NCI-H748 (cell line): ENCODE measurements at regions not wholly inside any gene's neighbourhood (a gene's known extent, or its start where the extent isn't known, plus 50 kb on each side); places are given as distances from the start of the nearest gene placed in this dataset.

Experiments used
- DNase-seq: peaks from one replicate; lab custom pipeline; 2025; ENCODE audit not compliant: unreplicated experiment; lab: John Stamatoyannopoulos, UW

DNA sequence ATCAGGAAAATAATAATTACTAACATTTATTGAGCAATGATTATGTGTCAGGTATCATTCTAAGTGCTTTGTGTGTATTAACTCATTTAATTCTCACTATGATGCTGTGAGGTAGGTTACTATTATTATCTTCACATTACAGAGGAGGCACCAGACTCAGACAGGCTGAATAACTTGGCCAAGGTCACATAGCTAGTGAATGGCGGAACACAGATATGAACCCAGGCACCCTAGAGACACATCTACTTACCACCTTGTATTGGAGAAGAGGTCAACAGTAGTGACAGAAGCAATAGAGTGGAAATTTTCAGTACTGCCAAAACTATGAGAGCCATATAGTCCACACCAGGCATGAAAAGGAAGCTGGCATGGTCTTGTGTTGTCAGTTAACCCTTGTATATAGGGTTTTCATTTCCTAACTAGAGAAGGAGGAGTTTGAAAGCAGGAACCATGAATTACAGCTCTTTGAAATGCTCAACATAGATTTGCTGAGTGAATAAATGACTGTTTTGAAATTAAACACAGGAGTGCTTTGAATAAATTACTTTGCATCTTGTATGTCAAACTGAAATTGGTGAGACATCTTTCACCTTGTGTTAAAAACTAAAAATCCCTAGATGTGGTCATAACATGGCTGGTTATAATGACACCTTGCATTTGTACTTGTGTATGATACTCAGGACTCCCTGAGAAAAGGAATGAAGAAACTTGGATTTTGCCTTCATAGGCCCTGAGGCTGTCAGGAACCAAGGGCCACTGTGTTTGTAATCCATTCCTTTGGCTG, 71.8 kb downstream of the RTL9 start:
- no peak for DNase-seq

DNA sequence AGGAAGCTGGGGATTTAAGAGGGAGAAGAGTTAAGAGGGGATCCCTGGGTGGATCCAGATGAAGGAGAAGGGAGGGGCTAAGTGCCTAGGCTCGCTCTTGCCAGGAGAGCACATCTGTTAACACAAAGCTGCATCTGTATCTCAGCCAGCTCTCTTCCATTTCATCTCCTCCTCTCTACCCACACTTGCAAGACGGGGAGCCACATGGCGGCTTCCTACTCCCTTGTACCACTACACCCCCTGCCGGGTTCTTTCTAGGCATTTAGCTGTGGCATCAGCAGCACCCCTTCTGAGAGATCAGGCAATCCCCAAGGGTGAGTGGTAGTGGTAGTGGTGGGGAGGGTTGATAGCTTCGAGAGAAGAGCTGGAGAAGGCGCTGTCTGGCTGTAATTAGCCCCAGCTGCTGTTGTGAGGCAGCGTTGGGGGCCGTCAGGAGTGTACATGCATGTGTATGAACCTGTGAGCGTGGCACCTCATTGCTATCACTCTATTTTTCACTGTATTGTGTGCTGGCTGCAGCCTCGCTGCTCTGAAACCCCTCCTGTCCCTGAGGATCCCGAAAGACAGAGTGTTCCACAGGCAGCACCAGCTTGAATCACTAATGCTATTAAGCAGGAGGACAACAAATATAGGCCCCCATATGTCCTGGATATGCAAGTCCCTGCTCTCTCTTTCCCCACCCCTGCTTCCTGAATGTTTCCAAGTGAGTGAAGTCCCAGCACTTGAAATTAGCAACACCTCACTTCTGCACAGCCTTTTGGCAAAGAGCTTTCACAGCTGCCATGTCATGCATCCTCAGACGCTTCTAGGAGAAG, 73.7 kb downstream of the RTL9 start:
- DNase-seq = no peak

DNA sequence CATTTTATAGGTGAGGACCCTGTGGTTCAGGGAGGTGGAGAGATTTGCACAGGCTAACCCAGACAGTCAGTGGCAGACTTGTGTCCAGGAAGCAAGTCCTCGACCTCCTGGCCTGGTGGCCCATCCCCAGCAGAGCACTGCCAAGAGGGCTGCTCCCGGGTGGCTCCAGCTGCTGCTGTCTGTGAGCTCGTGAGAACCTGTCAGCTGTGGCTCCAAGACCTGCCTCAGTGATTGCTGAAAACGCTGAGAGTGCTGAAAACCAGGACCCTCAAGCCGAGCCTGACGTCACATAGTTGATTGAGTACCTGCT, 74.2 kb downstream of the RTL9 start:
- no peak for DNase-seq

DNA sequence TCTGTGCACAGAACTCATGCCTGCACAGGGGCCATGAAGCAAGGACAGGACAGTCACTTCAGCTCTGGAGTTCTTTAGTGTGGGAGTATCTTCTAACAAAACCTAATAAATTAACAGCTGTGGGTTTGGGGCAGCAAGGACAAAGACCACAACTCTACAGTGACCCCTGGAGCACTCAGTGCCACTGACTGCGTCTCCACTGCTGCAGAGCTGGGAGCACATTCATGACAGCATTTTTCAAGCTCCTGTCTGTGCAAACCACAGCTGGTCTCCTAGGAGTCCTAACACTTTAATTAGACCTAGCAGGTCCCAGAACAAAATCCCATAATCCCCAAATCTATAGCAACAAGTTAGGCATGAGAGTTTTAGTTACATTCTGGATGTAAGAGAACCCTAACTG, 76.5 kb downstream of the RTL9 start:
- no peak for DNase-seq

DNA sequence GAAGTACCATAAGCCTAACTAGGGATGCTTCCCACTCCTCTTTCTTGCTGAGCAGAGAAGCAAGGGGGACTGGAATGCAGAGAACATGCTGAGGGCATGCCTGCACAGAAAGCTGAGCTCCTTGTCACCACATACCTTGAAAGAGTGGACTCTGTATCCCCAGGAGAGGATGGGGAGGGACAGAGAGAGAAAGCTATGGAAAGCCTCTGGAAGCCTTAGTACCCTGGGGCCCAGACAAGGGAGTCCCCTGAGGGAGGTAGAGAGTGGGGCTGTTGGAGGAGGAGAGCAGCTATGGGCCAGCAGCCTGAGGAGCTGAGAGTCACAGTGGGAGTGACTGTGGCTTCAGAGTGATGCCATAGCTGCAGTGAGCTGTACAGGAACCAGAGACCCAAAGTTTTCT, 77.9 kb downstream of the RTL9 start:
- DNase-seq = no peak

DNA sequence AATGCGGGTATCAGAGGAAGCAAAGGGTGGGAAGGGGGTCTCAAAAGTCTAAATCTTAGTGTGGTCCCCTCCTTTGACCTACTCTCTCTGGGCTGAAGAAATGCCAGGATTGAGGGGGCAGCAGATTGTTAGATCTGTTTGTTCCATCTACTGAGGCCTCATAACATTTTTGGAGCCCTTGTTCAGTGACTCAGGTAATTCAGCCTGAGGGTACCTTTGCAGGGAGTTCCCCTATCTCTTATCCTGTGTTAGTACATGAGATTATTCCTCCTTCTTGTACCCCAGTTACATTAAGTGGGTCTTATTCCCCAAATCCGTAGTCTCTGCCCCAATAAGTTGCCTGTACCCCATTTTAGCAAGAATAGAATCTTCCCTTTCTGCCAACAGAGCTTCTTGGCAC, 79.0 kb downstream of the RTL9 start:
- DNase-seq = no peak

DNA sequence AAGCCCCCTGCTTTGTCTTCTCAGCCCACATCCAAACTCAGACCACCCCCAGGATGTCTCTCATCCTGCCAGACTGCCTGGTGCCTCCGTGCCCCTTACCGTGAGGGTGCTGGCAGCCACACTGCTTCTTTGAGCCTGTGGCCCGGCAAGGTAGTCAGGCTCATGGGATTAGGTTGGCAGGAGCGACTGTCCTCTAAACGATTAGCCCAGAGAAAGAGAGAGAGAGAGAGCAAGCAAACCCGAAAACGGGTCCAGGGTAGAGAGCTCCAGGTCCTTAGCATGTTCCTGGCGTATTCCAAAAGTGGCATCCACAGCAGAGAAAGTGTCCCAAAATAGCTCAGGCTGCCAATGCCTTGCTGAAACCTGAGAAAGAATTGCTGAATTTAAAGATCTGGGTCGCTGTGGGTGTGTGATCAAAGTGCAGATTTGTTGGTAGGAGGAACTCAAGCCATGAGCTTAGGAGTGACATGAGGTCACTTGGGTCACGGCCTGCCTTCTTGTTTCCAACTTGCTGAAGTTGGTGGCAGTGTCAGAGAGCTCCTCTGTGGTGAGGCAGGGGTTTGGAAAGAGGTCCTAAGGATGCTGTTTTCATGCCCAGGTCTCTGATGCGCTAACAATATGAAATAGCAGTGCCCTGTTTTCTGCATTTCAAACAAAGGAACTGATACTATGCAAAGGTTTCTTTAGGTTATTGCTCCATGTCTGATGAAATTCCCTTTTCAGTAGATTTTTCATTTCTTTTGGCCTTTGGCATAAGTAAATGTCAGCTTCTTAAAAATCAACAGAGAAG, 81.6 kb downstream of the RTL9 start:
- no peak for DNase-seq

DNA sequence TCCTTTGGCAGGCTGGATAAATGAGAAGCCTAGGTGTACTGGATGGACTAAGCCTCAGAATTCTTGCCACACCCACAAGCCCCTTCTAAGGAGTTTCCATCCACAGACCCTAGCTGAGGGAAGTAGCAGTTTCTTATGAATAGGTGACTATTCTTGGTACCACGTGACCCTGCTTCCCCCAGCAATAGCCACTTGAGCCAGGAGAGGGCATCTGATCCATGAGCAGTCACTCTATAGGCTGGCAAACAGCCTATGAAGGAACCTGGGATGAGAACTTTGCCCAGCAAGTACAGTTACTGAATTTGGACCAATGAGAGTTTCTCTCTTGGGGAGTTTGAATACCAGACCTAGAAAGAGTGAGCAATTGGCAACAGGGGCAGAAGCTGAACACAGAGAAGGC, 84.0 kb downstream of the RTL9 start:
- DNase-seq = peak; percentile 27

DNA sequence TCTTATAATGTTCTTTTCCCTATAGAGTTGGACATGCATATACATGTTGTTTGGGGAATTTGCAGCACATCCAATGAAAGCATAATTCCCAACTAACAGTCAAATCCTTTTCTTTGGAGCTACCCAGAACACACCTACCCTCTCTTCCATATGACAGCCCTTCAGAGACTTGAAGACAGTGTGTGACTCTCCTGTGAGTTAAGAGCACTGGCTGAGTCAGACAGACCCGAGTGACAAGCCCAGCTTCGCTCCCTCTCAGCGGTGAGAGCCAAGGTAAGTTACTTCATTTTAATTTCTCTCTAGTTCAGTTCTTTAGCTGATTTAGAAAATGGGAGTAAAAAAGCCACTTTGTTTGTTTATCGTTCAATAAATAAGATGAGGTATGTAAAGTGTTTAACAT, 86.3 kb downstream of the RTL9 start:
- no peak for DNase-seq

DNA sequence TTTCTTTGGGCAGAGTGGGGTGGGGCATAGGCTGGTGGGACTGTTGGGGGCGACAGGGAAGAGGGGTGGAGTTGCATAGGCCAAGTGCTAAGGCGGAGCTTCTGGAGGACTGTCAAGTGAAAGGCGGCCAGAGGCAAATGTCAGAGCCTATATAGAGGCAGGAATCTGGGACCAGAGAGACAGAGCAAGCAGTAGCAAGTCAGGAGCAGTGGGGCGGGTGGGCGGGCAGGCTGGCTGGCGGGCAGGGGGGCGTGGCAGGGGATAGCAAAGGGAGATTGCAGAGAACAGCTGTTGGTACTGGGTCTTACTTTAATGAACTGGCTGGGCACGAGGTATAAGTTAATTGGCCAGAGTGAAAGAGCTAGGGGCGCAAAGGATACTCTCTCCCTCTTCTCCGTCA, 89.8 kb downstream of the RTL9 start:
- no peak for DNase-seq

DNA sequence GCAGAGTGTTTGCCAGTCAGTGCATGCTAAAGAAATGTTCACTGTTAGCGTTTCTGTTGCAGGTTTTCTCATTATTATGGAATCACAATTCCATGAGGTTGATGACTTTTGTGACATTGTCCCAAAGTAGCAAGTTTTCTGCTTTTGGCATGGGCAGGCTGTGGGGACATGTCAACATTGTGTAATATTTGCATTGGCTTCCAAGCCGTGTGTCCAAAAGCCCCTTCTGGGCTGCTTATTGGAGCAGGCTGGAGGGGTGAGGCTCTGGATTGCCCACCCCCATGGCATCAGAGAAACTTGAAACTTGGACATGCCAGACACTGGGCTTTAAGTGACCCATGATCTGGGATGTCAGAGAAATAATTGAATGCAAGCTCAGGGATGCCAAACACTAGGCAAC, 90.7 kb downstream of the RTL9 start:
- no peak for DNase-seq

DNA sequence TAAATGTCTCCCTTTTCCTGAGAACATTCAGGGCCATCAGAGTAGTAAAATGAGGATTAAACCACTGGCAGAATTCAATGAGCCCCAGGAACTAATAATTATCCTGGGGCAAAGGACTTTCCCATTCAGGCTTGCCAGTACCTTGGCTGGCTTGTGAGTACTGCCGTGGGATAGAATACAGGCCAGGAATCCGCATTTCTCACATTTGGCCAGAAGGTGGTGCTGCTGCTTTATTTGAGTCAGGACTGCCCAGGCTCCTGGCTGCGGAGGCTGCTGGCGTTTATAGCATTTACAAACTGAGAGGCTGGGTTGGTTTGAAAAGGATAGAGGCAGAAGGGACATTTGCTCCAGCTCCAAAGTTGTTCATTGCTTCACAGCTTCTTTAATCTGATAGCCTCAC, 91.4 kb downstream of the RTL9 start:
- peak; percentile 71 for DNase-seq

DNA sequence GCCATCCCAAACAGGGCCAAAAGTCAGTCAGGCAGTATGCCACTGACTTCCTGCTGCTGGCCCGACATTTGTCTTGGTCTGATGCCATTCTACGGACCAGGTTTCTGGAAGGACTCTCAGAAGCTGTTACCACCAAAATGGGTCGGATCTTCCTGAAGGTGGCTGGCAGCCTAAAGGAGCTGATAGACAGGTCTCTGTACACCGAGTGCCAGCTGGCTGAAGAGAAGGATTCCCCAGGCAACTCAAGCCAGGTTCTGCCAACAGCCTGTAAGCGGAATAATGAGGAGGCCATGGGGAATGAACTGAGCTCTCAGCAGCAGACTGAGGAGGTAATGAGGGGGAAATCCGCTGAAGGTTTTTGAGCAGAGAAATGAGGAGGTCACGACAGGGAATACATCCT, 95.7 kb downstream of the RTL9 start:
- no peak for DNase-seq

DNA sequence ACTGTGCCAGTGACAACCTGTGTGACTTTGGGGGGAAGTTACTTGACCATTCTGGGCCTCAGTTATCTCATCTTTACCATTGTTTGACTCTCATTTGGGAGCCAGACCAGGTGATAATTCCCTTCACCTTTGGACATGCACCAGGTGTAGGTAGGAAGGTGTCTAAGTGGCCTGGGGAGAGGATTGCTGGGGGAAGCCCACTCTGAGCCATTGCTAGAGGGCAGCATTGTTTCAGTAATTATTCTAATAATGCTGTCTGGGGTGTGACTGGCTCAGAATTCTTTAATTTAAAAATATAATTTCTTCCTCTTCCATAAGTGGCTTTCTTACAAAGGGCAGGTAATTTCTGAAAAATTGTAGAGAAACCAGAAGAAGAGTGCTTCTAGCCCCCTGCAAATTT, 104.3 kb downstream of the RTL9 start:
- peak; percentile 3 for DNase-seq

DNA sequence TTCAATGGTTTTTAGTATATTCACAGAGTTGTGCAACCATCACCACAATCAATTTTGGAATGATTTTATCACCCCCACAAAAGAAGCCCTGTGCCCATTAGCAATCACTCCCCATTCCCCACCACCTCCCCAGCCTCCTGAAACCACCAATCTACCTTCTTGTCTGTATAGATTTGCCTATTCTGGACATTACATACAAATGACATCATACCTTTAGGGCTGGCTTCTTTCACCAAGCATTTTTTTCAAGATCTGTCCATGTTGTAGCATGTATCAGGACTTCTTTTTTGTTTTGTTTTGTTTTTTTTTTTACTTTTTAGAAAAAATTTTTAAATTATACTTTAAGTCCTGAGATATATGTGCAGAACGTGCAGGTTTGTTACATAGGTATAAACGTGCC, 108.1 kb downstream of the RTL9 start:
- DNase-seq = no peak

DNA sequence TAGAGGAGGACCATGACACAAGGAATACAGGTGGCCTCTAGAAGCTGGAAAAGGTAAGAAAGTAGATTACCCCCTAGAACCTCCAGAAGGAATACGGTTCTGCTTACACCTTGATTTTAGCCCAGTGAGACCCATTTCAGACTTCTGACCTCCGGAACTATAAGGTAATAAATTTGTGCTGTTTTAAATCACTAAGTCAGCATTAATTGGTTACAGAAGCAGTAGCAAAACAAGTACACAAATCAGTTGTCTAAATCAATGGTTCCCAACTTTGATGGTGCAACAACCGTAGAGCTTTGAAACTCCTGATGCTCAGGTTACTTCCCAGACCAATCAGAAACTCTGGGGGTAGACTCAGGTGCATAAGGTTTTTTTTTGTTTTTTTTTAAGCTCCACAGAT, 113.6 kb downstream of the RTL9 start:
- no peak for DNase-seq

DNA sequence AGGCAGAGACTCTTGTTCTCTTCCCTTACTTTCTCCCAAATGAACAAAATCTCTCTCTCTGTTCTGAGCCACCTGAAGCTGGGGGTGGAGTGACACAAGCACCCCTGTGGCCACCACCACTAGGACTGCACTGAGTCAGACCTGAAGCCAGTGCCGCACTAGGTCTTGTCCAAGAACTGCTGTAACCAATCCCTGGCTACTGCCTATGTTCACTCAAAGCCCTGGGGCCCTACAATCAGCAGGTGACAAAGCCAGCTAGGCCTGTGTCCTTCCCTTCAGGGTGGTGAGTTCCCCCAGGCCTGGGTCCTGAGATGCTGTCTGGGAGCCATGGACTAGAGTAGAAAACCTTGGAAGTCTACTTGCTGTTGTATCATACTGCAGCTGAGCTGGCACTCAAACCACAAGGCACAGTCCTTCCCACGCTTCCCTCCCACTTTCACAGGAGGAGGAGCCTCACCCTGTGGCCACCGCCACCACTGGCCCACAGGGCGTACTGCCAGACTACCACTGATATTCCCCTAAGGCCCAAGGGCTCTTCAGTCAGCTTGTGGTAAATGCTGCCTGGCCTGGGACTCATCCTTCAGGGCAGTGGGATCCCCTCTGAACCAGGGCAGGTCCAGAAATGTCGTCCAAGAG, 119.1 kb downstream of the RTL9 start:
- no peak for DNase-seq

DNA sequence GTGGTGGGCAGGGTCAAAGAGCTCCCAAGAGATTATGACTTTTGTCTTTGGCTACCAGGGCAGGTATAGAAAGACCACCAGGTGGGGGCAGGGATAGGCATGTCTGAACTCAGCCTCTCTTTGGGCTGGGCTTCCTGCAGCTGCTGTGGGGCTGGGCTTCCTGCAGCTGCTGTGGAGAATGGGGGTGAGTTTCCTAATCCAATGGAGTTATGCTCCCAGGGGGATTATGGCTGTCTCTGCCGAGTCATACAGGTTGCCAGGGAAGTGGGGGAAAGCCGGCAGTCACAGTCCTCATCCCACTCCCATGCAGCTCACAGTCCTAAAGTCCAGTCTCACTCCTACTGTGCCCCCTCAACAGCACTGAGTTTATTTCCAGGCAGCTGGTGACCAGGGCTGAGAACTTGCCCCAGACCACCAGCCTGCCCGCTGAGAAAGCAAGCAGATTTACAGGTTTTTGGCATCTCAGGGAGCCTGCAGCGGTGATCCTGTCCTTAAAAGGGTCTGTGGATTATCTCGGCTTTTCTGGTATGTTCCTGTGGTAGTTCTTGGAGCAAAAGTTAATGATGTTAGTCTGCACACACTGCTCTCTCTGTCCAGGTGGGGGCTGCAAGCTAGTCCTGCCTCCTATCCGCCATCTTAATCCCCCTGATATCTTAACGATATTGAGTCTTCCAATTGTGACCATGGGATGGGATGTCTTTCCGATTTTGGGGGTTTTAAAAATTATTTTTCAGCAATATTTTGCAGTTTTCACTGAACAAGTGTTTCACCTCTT, 133.4 kb downstream of the RTL9 start:
- DNase-seq = peak; percentile 84

DNA sequence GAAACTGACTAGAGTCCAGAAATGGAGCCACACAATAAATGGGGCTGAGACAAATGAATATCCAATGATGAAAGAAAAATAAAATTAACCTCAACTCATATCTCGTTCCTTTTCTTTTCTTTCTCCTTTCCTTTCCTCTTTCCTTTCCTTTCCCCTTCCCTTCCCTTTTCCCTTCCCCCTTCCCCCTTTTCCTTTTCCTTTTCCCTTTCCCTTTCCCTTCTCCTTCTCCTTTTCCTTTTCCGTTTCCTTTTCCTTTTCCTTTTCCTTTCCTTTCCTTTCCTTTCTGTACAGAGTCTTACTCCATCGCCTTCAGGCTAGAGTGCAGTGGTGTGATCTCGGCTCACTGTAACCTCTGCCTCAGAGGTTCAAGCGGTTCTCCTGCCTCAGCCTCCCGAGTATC, 146.3 kb downstream of the RTL9 start:
- no peak for DNase-seq

DNA sequence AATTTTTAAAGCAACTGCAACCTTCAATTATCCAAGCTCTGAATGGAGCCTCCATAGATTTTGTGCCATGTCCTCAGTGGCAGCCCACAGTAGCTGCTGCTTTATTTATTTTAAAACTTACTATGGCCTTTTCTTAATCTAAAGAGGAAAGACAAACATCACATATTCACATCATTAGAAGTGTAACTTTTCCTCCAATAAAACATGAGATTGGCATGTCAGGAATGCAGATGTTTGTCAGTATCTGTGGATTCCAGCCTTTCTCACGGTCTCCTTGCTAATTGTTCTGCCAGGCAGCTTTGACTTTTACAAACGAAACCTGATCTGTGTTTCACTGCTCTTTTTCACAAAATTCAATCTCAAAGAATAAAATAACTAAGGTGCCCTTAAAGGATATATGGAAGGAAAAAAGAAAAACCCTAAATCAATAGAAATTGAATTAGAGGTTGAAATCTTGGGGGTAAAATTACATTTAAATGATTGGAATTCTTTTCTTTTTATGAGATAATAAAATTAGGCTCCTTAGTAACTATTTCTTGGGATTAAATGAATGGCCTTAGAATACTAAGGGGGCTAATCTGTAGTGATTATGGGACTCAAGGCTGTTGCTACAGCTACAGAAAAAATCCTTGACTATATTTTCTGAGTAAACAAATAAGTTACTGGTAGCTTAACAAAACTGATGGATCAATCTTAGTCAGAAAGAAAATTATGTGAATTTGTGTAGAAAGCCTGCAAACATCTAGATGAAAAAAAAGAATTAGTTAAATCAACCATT, 151.3 kb downstream of the RTL9 start:
- no peak for DNase-seq
